H1 (cell line): ENCODE measurements at regions not wholly inside any gene's neighbourhood (a gene's known extent, or its start where the extent isn't known, plus 50 kb on each side); places are given as distances from the start of the nearest gene placed in this dataset.

Experiments used
- CTCF ChIP-seq, 3 experiments: IDR thresholded peaks; 1 replicate in 2 of 3; 2 replicates in 1 of 3; pipeline versions ENCODE4 v1.5.1 to v1.6.1; 2011; ENCODE audit warnings: low read length in 3 of 3, mild to moderate bottlenecking in 3 of 3, inconsistent platforms in 2 of 3, low read depth in 1 of 3, moderate library complexity in 1 of 3; ENCODE audit not compliant: insufficient read depth in 1 of 3; ENCODE audit errors: control extremely low read depth in 1 of 3
- POLR2A ChIP-seq, 2 experiments: IDR thresholded peaks; 1 replicate in 1 of 2; 2 replicates in 1 of 2; pipeline ENCODE4 v1.6.1; 2011; ENCODE audit warnings: low read depth in 2 of 2, low read length in 2 of 2, mild to moderate bottlenecking in 2 of 2; ENCODE audit errors: control extremely low read depth in 1 of 2

GRCh38 chr2:220876080-220876824, 695.9 kb downstream of the EPHA4 start:
- TF ChIP-seq POLR2A (IDR thresholded peaks at IDR 0.05; ENCODE audit: control extremely low read depth in 1 of 2, low read depth in 2 of 2, low read length in 2 of 2): no peak
- no peak for TF ChIP-seq CTCF (IDR thresholded peaks at IDR 0.05; ENCODE audit: control extremely low read depth in 1 of 3, insufficient read depth in 1 of 3, low read depth in 1 of 3, low read length in 3 of 3)
